ENCODE measurements at regions not wholly inside any gene's neighbourhood (a gene's known extent, or its start where the extent isn't known, plus 50 kb on each side); places are given as distances from the start of the nearest gene placed in this dataset.
"Not testable (repeated sequence)": the region's sequence is repeated elsewhere in the genome, so short reads cannot be mapped to it uniquely, and the experiment has no call there.

GRCh38 chr20:47863315-47863965 lies 78.2 kb upstream of the SULF2 start:
- DNase-seq (ENCODE audit: low spot score), result no peak

GRCh38 chr20:47862574-47863240 lies 77.4 kb upstream of the SULF2 start:
- DNase-seq (ENCODE audit: low spot score), result no peak

- no peak for DNase-seq (ENCODE audit: low spot score)
Measured at GRCh38 chr20:47861116-47861515, 75.8 kb upstream of the SULF2 start.

GRCh38 chr20:47860049-47860830 lies 75.0 kb upstream of the SULF2 start:
- DNase-seq (ENCODE audit: low spot score), result no peak

- no peak for DNase-seq (ENCODE audit: low spot score)
Measured at GRCh38 chr20:47859278-47859677, 74.0 kb upstream of the SULF2 start.

DNA sequence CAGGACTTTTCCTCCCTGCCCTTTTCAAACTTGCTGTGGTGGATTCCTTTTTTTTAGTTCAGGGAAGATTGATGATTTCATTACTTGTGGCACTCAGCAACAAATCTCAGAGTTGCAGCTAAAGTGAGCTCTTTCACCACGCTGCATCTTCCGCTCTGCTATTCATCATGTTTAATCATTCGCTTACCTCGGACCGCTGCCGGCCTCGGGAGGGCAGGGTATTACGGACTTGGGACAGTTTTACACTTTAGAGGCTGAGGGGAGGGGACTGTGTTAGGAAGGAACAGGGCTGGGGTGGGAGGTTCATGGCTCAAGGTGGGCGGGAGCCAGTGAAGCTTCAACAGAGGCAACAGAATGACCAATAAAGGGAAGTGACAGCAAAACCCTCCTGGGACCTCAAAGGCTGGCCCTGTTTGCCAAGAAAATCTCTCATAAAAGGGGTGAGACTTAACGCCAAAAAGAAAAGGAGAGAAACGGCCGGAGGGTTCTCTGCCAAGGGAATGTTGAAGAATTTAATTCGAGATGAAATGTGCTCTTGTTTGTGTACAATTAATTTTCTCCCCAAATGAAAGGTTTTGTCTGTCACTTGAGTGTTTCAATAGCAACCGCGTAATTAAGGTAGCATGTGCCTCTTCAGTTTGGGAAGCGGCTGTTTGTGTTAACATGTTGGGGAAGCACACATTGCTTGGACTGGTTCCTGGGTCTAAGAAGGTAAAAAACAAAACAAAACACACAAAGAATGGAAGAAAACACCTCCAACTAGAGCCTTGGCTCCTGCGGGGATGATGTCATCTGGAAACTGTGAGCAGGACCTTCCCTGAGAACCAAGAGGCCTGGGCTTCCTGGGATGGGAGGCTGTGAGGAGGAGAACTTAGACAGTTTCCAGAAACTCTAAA lies 72.5 kb upstream of the SULF2 start:
- DNase-seq (ENCODE audit: low spot score), result no peak

DNA sequence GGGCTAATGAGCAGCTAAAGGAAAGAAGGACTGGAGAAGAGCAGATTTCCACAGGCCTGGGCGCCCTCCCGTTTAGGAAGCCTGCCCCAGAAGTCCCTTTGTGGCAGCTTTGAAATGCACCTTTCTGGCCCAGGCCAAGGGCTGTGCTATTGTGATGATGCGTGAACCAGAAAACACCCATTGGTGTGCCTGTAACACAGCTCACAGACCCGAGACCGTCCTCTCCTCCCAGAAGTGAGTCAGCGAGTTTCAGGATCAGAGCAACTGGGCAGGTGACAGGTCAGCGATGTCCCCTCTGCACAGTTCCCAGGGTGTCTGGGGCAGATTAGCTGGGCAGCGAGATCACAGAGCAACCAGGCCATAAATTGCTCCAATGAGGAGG lies 71.9 kb upstream of the SULF2 start:
- no peak for DNase-seq (ENCODE audit: low spot score)

- no peak for DNase-seq (ENCODE audit: low spot score)
Measured at GRCh38 chr20:47855799-47856198, 70.5 kb upstream of the SULF2 start.

DNA sequence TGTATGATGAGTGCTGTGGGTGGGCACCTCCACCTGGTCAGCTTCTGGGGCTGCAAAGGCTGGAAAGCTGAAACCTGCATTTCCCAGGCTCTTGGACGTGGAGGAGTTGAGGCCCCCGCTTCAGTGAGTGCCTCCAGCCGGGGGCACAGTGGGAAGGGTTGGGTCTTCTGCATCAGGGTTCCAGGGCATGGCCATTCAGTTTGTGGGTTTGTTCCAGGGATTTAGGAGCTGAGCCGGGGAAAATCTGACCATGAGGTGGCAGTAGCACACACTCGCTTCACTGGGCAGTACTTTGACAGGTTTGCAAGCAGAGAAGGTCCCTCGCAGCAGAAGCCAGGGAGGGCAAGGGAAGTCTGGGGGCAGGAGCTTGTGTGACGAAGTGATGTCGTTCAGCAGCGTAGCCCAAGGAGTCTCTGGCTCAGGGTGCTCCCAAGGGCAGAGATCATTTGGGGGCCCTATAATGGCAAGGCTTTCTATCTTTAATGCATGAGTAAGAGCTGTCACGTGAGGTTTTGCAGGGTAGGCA lies 69.5 kb upstream of the SULF2 start:
- peak; percentile 55 for DNase-seq (ENCODE audit: low spot score)

DNA sequence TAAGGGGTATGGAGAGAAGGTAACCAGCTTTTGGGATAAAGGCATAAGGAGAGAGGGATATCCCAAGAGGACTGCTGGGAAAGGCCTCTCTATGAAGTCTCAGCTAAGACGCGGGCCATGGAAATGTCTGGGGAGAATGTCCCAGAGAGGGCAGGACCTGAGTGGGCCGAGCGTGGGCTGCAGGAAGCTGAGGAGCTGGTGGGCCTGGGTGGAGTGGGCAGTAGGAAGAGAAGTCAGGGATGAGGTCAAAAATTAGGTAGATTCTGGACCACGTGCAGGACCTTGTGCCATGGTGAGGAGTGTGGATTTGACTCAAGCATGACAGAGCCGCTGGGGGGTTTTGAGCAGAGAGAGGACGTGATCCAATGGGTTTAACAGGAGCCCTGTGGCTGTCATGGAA lies 66.5 kb upstream of the SULF2 start:
- no peak for DNase-seq (ENCODE audit: low spot score)

DNA sequence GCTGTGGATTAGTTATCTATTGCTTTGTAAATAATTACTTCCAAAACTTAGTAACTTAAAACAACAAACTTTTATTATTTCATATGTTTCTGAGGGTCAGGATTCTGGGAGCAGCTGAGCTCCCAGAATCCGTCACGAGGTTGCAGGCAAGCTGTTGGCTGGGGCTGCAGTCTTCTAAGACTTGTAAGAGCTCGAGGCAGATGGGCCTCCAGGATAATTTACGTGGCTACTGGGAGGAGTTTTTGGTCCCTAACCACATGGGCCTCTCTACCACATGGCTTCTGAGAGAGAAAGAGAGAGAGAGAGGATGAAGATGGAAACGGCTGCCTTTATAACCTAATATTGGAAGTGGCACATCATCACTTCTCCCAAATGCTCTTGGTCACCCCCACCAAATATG lies 64.9 kb upstream of the SULF2 start:
- DNase-seq (ENCODE audit: low spot score), result no peak

DNA sequence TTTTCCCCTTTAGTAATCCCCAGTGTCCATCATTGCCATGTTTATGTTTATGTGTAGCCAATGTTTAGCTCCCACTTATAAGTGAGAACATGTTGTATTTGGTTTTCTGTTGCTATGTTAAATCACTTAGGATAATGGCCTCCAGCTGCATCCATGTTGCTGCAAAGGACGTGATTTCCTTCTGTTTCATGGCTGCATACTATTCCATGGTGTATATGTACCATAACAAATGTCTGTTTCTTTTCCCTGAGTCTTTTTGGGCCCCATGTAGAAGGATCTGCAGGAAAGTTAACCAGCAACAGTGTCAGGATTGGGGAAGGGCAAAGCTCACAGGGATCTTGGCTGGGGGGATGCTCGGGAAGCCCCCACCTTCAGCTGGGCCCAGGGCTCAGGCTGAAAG lies 64.3 kb upstream of the SULF2 start:
- DNase-seq (ENCODE audit: low spot score), result no peak

- DNase-seq (ENCODE audit: low spot score), result no peak
Measured at GRCh38 chr20:47849006-47849405, 63.7 kb upstream of the SULF2 start.

DNA sequence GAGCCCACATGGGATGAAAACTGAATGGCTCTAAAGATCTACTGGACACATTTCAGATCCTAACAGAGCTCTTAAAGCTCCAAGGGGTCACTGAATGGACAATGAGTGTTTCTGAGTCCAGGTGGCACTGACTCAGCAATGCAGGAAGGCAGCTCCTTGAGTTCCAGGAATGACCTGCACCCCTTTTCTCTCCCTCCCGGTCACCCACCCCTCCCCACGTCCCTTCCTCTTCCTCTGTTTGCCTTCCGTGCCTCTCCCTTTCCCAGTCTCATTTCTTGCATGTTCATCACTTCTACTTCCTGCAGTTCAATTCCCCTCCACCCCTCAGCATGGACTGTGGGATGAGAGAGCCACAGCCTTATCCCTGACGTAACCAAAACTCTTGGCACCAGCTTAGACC lies 63.3 kb upstream of the SULF2 start:
- not testable (repeated sequence) for DNase-seq (ENCODE audit: low spot score)

DNA sequence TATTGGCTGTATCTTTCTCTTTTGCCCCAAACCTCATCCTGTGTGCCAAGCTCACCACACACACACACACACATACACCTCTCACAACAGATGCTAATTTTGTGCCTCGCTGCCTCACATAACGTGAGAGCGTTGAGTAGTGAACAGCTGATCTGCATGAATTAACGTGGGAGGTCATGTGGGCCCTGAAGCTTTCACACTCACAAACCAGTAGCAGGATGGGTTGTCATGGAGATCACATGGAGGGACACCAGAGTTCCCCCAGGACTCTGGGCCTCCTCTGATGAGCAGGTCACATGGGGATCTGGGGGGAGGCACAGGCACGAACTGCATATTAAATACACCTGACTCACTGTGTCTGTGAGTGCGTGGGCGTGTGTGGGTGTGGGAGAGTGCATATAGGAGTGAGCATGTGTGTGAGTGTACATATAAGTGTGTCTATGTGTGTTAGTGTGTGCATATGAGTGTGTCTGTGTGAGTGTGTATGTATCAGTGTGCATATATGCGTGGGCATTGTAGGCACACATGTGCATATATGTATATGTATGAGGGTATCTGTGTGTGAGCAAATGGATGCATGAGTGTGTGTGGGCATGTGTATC lies 62.7 kb upstream of the SULF2 start:
- no peak for DNase-seq (ENCODE audit: low spot score)

DNA sequence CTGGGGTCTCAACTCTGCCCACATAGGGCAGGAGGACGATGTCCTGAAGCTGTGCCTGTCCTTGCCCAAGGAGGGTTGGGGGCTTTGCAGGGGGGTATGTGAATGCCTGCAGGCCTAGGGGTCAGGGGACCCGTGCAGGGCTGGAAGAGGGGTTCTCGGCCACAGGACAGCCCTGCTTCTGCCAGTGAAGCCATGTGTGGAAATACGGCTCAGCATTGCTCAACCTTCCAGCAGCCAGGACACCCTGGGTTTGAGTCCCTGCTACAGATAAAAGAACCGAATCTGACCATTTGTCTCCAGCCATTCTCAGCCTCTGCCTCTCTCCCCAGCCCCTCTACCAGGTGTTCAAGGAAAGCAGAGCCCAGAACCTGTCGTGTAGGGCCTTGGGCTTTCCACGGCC lies 61.9 kb upstream of the SULF2 start:
- not testable (repeated sequence) for DNase-seq (ENCODE audit: low spot score)

- DNase-seq (ENCODE audit: low spot score), result not testable (repeated sequence)
Measured at GRCh38 chr20:47846651-47847050, 61.4 kb upstream of the SULF2 start.

GRCh38 chr20:47845382-47845977 lies 60.2 kb upstream of the SULF2 start:
- DNase-seq (ENCODE audit: low spot score), result not testable (repeated sequence)

GRCh38 chr20:47844568-47844906 lies 59.3 kb upstream of the SULF2 start:
- DNase-seq (ENCODE audit: low spot score), result not testable (repeated sequence)

DNA sequence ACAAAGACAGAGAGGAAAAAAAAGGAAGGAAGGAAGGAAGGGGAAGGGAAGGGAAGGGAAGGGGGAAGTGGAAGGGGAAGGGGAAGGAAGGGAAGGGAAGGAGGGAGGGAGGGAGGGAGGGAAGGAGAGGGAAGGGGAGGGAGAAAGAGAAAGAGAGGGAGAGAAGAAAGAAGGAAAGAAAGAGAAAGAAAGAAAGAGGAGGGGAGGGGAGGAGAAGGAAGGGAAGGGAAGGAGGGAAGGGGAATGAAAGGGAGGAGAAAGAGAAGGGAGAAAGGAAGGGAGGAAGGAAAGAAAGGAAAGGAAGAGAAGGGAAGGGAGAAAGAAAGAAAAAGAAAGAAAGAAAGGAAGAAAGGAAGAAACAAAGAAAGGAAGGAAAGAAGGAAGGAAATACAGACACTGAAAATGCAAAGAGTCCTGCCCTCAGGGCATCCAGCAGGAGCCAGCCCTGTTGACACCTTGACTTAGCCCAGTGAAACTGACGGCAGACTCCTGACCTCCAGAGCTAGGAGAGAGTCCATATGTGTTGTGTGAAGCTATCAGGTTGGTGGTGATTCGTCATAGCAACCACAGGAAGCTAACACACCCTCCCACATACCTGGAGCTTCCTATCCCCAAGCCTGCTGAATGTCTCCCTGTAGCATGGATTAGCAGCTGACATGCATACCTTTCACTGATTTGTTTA lies 58.7 kb upstream of the SULF2 start:
- peak; percentile 31 for DNase-seq (ENCODE audit: low spot score)

GRCh38 chr20:47842950-47843349 lies 57.7 kb upstream of the SULF2 start:
- not testable (repeated sequence) for DNase-seq (ENCODE audit: low spot score)
